ENCODE measurements at regions not wholly inside any gene's neighbourhood (a gene's known extent, or its start where the extent isn't known, plus 50 kb on each side); places are given as distances from the start of the nearest gene placed in this dataset.
"Not testable (repeated sequence)": the region's sequence is repeated elsewhere in the genome, so short reads cannot be mapped to it uniquely, and the experiment has no call there.

GRCh38 chr11:39462506-39462905, 1996.9 kb downstream of the LRRC4C start:
- DNase-seq (ENCODE audit: low spot score), result no peak
- intact Hi-C loops (cut with DNase I), result no loop called here

DNA sequence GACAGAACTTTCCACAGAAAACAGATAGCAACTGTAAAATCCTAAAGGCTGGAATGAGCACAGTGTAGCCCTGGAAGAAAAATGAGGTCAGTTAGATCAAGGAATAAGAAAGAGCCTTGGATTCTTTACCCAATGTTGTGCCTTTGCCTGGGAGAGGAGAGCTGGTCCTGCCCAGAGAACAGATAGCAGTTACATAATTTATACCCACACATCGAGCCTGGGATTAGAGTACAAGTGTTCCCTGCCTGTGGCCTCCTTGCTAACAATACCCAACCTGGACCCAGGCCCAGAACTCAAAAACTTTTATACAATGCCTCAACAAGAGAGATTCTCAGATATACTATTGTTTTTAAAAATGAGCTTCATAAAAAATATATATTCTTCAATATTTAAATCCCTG, 1998.4 kb downstream of the LRRC4C start:
- DNase-seq (ENCODE audit: low spot score), result no peak
- intact Hi-C loops (cut with DNase I), result no loop called here

GRCh38 chr11:39459606-39460005, 1999.8 kb downstream of the LRRC4C start:
- DNase-seq (ENCODE audit: low spot score), result no peak
- intact Hi-C loops (cut with DNase I), result no loop called here

DNA sequence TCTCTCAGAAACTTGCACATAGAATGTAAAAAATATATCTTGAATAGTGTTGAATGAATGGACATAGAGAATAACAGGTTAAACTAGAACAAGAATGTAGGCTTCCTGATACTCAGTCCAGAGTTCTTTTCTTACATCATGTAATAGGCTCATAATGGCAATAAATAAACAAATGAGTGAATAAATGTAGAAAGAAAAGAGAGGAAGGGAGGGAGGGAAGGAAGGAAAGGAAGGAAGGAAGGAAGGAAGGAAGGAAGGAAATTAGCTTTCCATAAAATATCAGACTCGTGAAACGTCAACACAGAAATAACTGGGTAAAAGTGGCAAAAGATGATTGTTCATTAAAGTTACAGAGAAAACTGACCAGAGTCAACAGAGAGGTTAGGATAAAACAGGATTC, 2001.0 kb downstream of the LRRC4C start:
- intact Hi-C loops (cut with DNase I), result no loop called here
- DNase-seq (ENCODE audit: low spot score), result no peak

- intact Hi-C loops (cut with DNase I), result no loop called here
Observed at GRCh38 chr11:39443424-39444022, 2015.9 kb downstream of the LRRC4C start.

GRCh38 chr11:39442177-39442576, 2017.3 kb downstream of the LRRC4C start:
- DNase-seq (ENCODE audit: low spot score), result no peak
- intact Hi-C loops (cut with DNase I), result no loop called here

More at GRCh38 chr11:39443424-39444022, 2015.9 kb downstream of the LRRC4C start:
- no peak for DNase-seq (ENCODE audit: low spot score)

- DNase-seq (ENCODE audit: low spot score), result no peak
- intact Hi-C loops (cut with DNase I), result no loop called here
Observed at GRCh38 chr11:39435641-39436040, 2023.8 kb downstream of the LRRC4C start.

DNA sequence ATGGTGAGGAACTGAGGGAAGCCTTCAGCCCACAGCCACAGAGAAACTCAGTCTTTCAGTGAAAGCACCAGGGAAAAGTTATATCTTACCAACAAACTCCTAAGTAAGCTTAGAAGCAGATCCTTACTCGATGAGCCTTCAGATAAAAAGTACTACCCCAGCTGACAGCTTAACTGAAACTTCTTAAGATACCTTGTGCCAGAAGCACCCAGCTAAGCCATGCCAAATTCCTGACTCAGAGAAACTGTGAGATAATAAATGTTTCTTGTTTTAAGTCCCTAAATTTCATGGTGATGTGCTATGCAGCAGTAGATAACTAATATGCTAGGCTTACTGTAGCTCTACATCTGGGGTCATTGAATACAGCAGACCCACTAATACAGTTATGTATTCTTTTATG, 2025.0 kb downstream of the LRRC4C start:
- DNase-seq (ENCODE audit: low spot score), result no peak
- intact Hi-C loops (cut with DNase I), result no loop called here

- DNase-seq (ENCODE audit: low spot score), result no peak
- intact Hi-C loops (cut with DNase I), result no loop called here
Observed at GRCh38 chr11:39432929-39433328, 2026.5 kb downstream of the LRRC4C start.

- intact Hi-C loops (cut with DNase I), result no loop called here
- DNase-seq (ENCODE audit: low spot score), result no peak
Observed at GRCh38 chr11:39425226-39425625, 2034.2 kb downstream of the LRRC4C start.

DNA sequence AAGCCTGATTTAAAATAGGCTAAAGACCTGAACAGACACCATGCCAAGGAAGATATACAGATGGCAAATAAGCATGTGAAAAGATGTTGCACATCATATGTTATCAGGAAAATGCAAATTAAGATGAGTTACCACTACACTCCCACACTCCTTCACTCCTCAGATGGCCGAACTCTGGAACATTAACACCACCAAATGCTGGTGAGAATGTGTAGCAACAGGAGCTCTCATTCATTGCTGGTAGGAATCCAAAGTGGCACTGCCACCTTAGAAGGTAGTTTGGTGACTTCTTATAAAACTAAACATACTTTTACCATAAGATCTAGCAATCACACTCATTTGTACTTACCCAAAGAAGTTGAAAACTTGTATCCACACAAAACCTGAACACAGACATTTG, 2047.3 kb downstream of the LRRC4C start:
- intact Hi-C loops (cut with DNase I), result no loop called here
- DNase-seq (ENCODE audit: low spot score), result no peak

GRCh38 chr11:39385911-39386310, 2073.5 kb downstream of the LRRC4C start:
- intact Hi-C loops (cut with DNase I), result no loop called here

DNA sequence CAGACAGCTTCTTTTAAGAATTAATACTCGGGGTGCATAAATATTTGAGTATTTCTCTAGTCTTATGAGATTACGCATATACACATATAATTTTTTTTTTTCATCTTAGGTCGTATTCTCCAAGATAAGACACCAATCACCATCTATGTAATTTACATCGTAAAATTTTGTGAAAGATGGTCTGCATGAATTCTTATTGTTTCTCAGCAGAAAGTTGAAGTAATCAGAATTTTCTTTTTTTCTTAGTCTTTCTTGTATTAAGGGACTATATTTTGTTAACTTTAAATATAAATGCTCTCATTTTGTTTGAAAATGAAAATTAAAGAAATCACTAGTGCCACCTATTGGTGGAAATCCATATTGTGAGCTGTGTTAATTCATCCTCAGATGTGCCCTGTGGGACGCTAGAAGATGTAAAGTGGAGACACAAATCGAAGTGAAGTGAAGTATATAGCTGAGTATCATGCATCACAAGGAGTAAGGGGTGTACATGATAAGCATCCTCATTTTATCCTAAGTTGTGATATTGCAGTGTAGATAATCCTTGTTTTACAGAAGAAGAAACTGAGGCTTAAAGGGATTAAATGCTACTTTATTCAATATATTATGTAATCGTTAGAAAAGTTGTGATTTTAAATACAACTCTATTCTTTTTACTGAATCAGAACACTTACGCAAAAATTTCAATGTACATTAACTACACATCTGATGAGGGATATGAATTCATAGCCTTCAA, 2084.3 kb downstream of the LRRC4C start:
- intact Hi-C loops (cut with DNase I), result no loop called here
- DNase-seq (ENCODE audit: low spot score), result no peak

More at GRCh38 chr11:39385911-39386310, 2073.5 kb downstream of the LRRC4C start:
- no peak for DNase-seq (ENCODE audit: low spot score)

GRCh38 chr11:39367534-39367933, 2091.9 kb downstream of the LRRC4C start:
- no peak for DNase-seq (ENCODE audit: low spot score)
- intact Hi-C loops (cut with DNase I), result no loop called here

GRCh38 chr11:39365809-39366436, 2093.5 kb downstream of the LRRC4C start:
- intact Hi-C loops (cut with DNase I), result no loop called here
- DNase-seq (ENCODE audit: low spot score), result no peak

GRCh38 chr11:39363571-39363970, 2095.9 kb downstream of the LRRC4C start:
- intact Hi-C loops (cut with DNase I), result no loop called here

GRCh38 chr11:39361557-39361956, 2097.9 kb downstream of the LRRC4C start:
- no peak for DNase-seq (ENCODE audit: low spot score)
- intact Hi-C loops (cut with DNase I), result no loop called here

More at GRCh38 chr11:39363571-39363970, 2095.9 kb downstream of the LRRC4C start:
- no peak for DNase-seq (ENCODE audit: low spot score)

DNA sequence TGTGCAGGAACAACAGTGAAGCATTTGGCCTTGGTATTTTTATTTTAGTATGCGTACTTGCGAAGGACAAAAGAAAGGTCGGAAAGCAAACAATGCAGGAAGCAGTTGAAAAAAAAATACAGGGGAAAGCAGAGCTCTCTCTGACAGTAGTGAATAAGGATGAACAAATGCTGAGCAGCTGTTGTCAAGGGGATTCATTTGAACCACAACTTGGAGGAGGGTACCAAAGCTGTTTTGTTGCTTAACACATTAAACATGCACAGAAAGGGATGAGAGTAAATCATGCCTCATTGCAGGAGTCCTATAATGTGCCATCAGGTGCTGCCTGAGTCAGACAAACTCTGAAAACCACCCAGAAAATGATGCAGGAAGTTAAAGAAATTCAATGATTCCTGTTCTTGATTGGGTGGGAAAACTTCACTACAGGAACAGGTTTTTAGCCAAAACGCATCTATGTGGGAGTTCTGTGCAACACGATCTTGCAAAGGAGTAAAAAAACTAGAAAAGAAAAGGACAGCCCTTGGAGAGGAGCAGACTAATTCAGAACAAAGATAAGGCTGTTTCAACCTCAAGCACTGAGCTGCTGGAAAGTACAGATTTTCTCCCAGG, 2113.5 kb downstream of the LRRC4C start:
- intact Hi-C loops (cut with DNase I), result no loop called here
- no peak for DNase-seq (ENCODE audit: low spot score)

- peak; percentile 64 for DNase-seq (ENCODE audit: low spot score)
- intact Hi-C loops (cut with DNase I), result no loop called here
Observed at GRCh38 chr11:39341461-39341860, 2118.0 kb downstream of the LRRC4C start.

DNA sequence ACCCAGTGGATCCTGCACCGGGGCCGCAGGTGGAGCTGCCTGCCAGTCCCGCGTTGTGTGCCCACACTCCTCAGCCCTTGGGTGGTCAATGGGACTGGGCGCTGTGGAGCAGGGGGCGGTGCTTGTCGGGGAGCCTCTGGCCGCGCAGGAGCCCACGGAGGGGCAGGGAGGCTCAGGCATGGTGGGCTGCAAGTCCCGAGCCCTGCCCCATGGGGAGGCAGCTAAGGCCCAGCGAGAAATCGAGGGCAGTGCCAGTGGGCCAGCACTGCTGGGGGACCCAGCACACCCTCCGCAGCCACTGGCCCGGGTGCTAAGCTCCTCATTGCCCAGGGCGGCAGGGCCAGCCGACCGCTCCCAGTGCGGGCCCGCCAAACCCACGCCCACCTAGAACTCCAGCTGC, 2126.4 kb downstream of the LRRC4C start:
- intact Hi-C loops (cut with DNase I), result not testable (repeated sequence)
- peak; percentile 61 for DNase-seq (ENCODE audit: low spot score)

All from posterior vena cava (tissue), 2 donors.